ENCODE measurements at regions not wholly inside any gene's neighbourhood (a gene's known extent, or its start where the extent isn't known, plus 50 kb on each side); places are given as distances from the start of the nearest gene placed in this dataset.

DNA sequence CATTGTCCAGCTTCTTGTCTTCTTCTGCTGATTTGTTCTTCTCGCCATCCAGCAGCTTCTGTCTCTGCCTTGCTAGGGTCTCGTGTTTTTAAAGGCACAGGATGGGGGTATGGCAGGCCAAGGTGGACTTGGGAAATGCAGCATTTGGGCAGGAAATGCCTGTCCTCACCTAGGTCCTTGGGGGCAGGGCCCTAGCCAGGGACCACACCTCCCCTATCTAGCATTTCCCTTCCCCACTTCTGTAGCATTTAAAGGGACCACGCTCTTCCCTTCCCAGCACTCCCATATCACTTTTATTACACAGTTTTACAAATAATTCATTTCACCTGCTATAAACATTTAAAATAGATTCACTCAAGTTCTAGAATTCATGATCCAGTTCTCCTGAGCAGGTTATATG, 315.4 kb upstream of the LMCD1 start:
- H2BK5ac ChIP-seq (ENCODE audit: low read depth, low read length, poor library complexity, severe bottlenecking), result no peak overlapping the region
- H3K4me2 ChIP-seq (ENCODE audit: low read depth, low read length), result no peak overlapping the region
- H3K36me3 ChIP-seq (ENCODE audit: control insufficient read depth, insufficient read depth, low read length), result no peaks in the 10 kb centered on the region
- no peak overlapping the region for H4K91ac ChIP-seq (ENCODE audit: insufficient read depth, low read depth, low read length)
- no peaks in the 10 kb centered on the region for H3K79me1 ChIP-seq (ENCODE audit: low read depth in 1 of 2, low read length in 2 of 2)
- H3K4ac ChIP-seq (ENCODE audit: low read depth, low read length), result no peak overlapping the region
- H3K9me1 ChIP-seq (ENCODE audit: insufficient read depth, low read length), result no peaks in the 10 kb centered on the region
- no peak overlapping the region for H2AFZ ChIP-seq (replicated peaks; ENCODE audit: low read length, poor library complexity)
- no peak overlapping the region for H3K27ac ChIP-seq (ENCODE audit: insufficient read depth, low read length)
- H3K18ac ChIP-seq (ENCODE audit: low read depth, low read length), result no peak overlapping the region
- no peak overlapping the region for H2BK120ac ChIP-seq (ENCODE audit: low read depth, low read length)
- H3K14ac ChIP-seq (replicated peaks; ENCODE audit: low read depth, low read length), result no peak overlapping the region
- no peak for TF ChIP-seq MXI1 (IDR thresholded peaks at IDR 0.05; ENCODE audit: borderline replicate concordance, low read depth, low read length)
- TF ChIP-seq POLR2A (IDR thresholded peaks at IDR 0.05; ENCODE audit: low read depth, low read length), result no peak
- no peak for TF ChIP-seq CTCF (conservative IDR thresholded peaks at IDR 0.05; ENCODE audit: low read depth, low read length)
- TF ChIP-seq FOS (IDR thresholded peaks at IDR 0.05; ENCODE audit: low read depth, low read length), result no peak
- TF ChIP-seq RCOR1 (IDR thresholded peaks at IDR 0.05; ENCODE audit: insufficient replicate concordance, low read length), result no peak
- TF ChIP-seq MAFK (IDR thresholded peaks at IDR 0.05; ENCODE audit: low read depth, low read length), result no peak
- no peaks in the 10 kb centered on the region for H3K27me3 ChIP-seq (ENCODE audit: control insufficient read depth, insufficient read depth, low read length)
- H4K5ac ChIP-seq (ENCODE audit: low read depth, low read length), result no peak overlapping the region
- in situ Hi-C loops (cut with MboI; ENCODE audit: low sequenced_read_pairs) (no loop called here), intact Hi-C loops (cut with micrococcal nuclease) (no loop called here), dilution Hi-C loops (cut with HindIII; ENCODE audit: low sequenced_read_pairs, unreplicated experiment) (no loop called here)
- ATAC-seq (ENCODE audit: low read depth) (no peak), DNase-seq (no peak)
- no peak overlapping the region for H3K4me3 ChIP-seq (ENCODE audit: insufficient read depth, low read depth, low read length)
- no peaks in the 10 kb centered on the region for H3K9me3 ChIP-seq (ENCODE audit: control insufficient read depth, insufficient read depth, low read length)
- 40% methylated on average over 1 of the region's 3 CpGs; no CpG with 5 or more reads in 1 of the 2 experiments for WGBS, 2 experiments (ENCODE audit: extremely low coverage in 2 of 2, insufficient read length in 1 of 2)
- H4K20me1 ChIP-seq (ENCODE audit: insufficient read depth, low read length), result no peaks in the 10 kb centered on the region
- no peak overlapping the region for H2BK20ac ChIP-seq (ENCODE audit: low read depth, low read length)
- H2AK5ac ChIP-seq (ENCODE audit: low read depth, low read length), result no peak overlapping the region
- ChIA-PET POLR2A (ENCODE audit: unreplicated experiment) (no interaction called here), CTCF (no interaction called here)
- no TSS peak for BruUV-seq (replicated peaks)
- no peaks in the 10 kb centered on the region for H3K4me1 ChIP-seq (ENCODE audit: control insufficient read depth, insufficient read depth, low read length)
- no peak overlapping the region for H3K23ac ChIP-seq (ENCODE audit: low read depth, low read length)
- H2BK15ac ChIP-seq (ENCODE audit: low read depth, low read length), result no peak overlapping the region
- no peak overlapping the region for H4K8ac ChIP-seq (ENCODE audit: low read depth in 2 of 2, low read length in 2 of 2)
- H3K56ac ChIP-seq (ENCODE audit: extremely low read depth, insufficient read depth, low read length), result no peak overlapping the region
- no peak overlapping the region for H3K9ac ChIP-seq (ENCODE audit: low read depth, low read length)
- no peak overlapping the region for H2AK9ac ChIP-seq (replicated peaks; ENCODE audit: low read depth, low read length, poor library complexity)

Measured in IMR-90 (cell line).